Epithelial cell of proximal tubule (primary cell): ENCODE measurements at regions not wholly inside any gene's neighbourhood (a gene's known extent, or its start where the extent isn't known, plus 50 kb on each side); places are given as distances from the start of the nearest gene placed in this dataset.

ENCODE experiments used
- DNase-seq: peaks from one replicate; pipeline ENCODE4 v3.0.0-alpha.2; 2011; ENCODE audit warnings: low read depth
- H3K4me3 ChIP-seq: 2 replicates; pipeline ENCODE4 v1.5.1; 2011; ENCODE audit warnings: low read depth, mild to moderate bottlenecking, low read length
- TF ChIP-seq, protein P1 (sequence below): conservative IDR thresholded peaks from 2 replicates; pipeline ENCODE4 v1.5.1; 2012; ENCODE audit warnings: low read depth, mild to moderate bottlenecking, low read length

GRCh38 chr13:81393110-81393509 lies 1052.2 kb upstream of the SPRY2 start:
- H3K4me3 ChIP-seq = no peak overlapping the region
- TF ChIP-seq, protein P1, sequence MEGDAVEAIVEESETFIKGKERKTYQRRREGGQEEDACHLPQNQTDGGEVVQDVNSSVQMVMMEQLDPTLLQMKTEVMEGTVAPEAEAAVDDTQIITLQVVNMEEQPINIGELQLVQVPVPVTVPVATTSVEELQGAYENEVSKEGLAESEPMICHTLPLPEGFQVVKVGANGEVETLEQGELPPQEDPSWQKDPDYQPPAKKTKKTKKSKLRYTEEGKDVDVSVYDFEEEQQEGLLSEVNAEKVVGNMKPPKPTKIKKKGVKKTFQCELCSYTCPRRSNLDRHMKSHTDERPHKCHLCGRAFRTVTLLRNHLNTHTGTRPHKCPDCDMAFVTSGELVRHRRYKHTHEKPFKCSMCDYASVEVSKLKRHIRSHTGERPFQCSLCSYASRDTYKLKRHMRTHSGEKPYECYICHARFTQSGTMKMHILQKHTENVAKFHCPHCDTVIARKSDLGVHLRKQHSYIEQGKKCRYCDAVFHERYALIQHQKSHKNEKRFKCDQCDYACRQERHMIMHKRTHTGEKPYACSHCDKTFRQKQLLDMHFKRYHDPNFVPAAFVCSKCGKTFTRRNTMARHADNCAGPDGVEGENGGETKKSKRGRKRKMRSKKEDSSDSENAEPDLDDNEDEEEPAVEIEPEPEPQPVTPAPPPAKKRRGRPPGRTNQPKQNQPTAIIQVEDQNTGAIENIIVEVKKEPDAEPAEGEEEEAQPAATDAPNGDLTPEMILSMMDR = no peak
- DNase-seq = no peak

DNA sequence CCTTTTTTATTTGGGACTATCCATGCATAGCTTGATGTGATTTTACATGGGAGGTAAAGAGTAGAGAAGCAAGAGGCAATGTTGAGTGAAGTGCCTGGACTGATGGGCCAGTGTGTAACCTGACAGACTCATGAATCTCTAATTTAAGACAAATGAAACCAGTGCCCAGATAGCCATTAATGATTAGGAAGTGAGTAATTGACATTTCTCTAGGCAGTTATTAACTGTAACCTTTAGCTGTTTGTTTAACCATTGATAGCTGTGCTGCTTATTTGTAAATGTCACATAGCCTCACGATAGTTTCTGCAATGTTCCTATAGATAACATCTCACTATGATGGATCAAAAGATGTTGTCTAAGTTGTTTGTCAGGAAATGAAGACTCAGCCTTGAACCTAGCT lies 1047.5 kb upstream of the SPRY2 start:
- TF ChIP-seq, protein P1 = no peak
- DNase-seq = no peak
- no peak overlapping the region for H3K4me3 ChIP-seq

GRCh38 chr13:81383444-81383843 lies 1042.5 kb upstream of the SPRY2 start:
- no peak overlapping the region for H3K4me3 ChIP-seq
- TF ChIP-seq, protein P1 = no peak
- DNase-seq = no peak

DNA sequence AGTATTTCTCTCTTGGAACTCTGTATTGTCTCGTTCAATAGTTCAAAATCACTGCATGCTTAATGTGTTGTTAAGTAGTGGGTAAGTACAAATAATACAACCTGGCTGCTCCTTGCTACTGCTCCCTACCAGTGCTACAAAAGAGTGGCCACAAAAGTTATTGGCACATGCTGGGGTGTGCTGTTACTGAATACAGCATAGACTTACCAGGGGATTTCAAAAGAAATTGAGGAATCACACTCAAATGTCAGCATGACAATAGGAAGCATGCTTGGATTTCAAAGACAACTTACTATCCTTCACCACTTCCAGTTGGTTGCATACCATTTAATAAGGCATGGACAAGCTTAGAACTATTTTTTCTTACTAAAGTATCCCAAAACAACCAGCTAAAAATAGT lies 1041.3 kb upstream of the SPRY2 start:
- no peak overlapping the region for H3K4me3 ChIP-seq
- no peak for DNase-seq
- TF ChIP-seq, protein P1 = no peak

GRCh38 chr13:81381560-81381959 lies 1040.6 kb upstream of the SPRY2 start:
- no peak overlapping the region for H3K4me3 ChIP-seq
- DNase-seq = no peak
- TF ChIP-seq, protein P1 = no peak

GRCh38 chr13:81379183-81379582 lies 1038.3 kb upstream of the SPRY2 start:
- DNase-seq = no peak
- TF ChIP-seq, protein P1 = no peak

DNA sequence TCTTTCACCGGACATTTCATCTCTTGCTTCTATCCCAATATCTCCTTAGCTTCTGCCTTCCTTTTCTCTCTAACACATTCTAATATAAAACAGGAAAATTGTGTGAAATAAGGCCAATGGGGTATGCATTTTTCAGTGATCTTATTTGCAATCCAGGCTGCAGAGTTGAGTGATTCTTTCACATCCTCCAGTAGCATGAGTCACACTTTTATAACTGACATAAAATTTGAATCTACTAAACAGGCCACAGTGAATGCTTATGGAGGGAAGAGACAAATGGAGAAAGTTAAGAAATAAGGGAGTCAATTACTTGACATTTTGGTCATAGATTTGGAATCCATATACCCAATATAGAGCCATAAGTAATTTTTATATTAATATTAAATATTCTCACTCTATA lies 1037.0 kb upstream of the SPRY2 start:
- TF ChIP-seq, protein P1 = no peak
- no peak for DNase-seq
- no peak overlapping the region for H3K4me3 ChIP-seq

More at GRCh38 chr13:81379183-81379582, 1038.3 kb upstream of the SPRY2 start:
- H3K4me3 ChIP-seq = no peak overlapping the region
